Ureter (tissue), 1 donor: ENCODE measurements at regions not wholly inside any gene's neighbourhood (a gene's known extent, or its start where the extent isn't known, plus 50 kb on each side); places are given as distances from the start of the nearest gene placed in this dataset.
"Not testable (repeated sequence)": the region's sequence is repeated elsewhere in the genome, so short reads cannot be mapped to it uniquely, and the experiment has no call there.

Experiments
- DNase-seq: peaks from one replicate; pipeline ENCODE4 v3.0.0-alpha.2; 2020; ENCODE audit warnings: low spot score
- donor health status: DM: yes; HTN: yes; CAD: no.

GRCh38 chr5:164203581-164204225, 698.3 kb downstream of the MAT2B start:
- DNase-seq: no peak

GRCh38 chr5:164204338-164204946, 699.0 kb downstream of the MAT2B start:
- DNase-seq: no peak

- no peak for DNase-seq
Observed at GRCh38 chr5:164206196-164206595, 700.8 kb downstream of the MAT2B start.

GRCh38 chr5:164207646-164208045, 702.2 kb downstream of the MAT2B start:
- no peak for DNase-seq

- DNase-seq: no peak
Observed at GRCh38 chr5:164210491-164210890, 705.1 kb downstream of the MAT2B start.

GRCh38 chr5:164214698-164215097, 709.3 kb downstream of the MAT2B start:
- no peak for DNase-seq

GRCh38 chr5:164217464-164217863, 712.0 kb downstream of the MAT2B start:
- DNase-seq: no peak

- DNase-seq: no peak
Observed at GRCh38 chr5:164220522-164220921, 715.1 kb downstream of the MAT2B start.

- DNase-seq: no peak
Observed at GRCh38 chr5:164224236-164224635, 718.8 kb downstream of the MAT2B start.

- no peak for DNase-seq
Observed at GRCh38 chr5:164224772-164225171, 719.4 kb downstream of the MAT2B start.

GRCh38 chr5:164230341-164230740, 724.9 kb downstream of the MAT2B start:
- no peak for DNase-seq

- DNase-seq: no peak
Observed at GRCh38 chr5:164233791-164234190, 728.4 kb downstream of the MAT2B start.

GRCh38 chr5:164234321-164234720, 728.9 kb downstream of the MAT2B start:
- no peak for DNase-seq

- no peak for DNase-seq
Observed at GRCh38 chr5:164235300-164235891, 730.0 kb downstream of the MAT2B start.

- DNase-seq: no peak
Observed at GRCh38 chr5:164237486-164237885, 732.1 kb downstream of the MAT2B start.

GRCh38 chr5:164251781-164252180, 746.4 kb downstream of the MAT2B start:
- DNase-seq: not testable (repeated sequence)

GRCh38 chr5:164253764-164254163, 748.3 kb downstream of the MAT2B start:
- no peak for DNase-seq

GRCh38 chr5:164255598-164256213, 750.3 kb downstream of the MAT2B start:
- no peak for DNase-seq

GRCh38 chr5:164256351-164256750, 750.9 kb downstream of the MAT2B start:
- no peak for DNase-seq

GRCh38 chr5:164256954-164257353, 751.5 kb downstream of the MAT2B start:
- DNase-seq: no peak

GRCh38 chr5:164265566-164265965, 760.1 kb downstream of the MAT2B start:
- no peak for DNase-seq

GRCh38 chr5:164266571-164266970, 761.2 kb downstream of the MAT2B start:
- DNase-seq: no peak

- DNase-seq: no peak
Observed at GRCh38 chr5:164277720-164278119, 772.3 kb downstream of the MAT2B start.
